GM19351 (cell line): ENCODE measurements at regions not wholly inside any gene's neighbourhood (a gene's known extent, or its start where the extent isn't known, plus 50 kb on each side); places are given as distances from the start of the nearest gene placed in this dataset.
"Not testable (repeated sequence)": the region's sequence is repeated elsewhere in the genome, so short reads cannot be mapped to it uniquely, and the experiment has no call there.

Experiments used
- ATAC-seq: cut with Tn5 transposase; IDR thresholded peaks from one replicate; pipeline ENCODE4 v1.9.1; 2021; ENCODE audit warnings: mild to moderate bottlenecking, moderate library complexity; ENCODE audit not compliant: unreplicated experiment

DNA sequence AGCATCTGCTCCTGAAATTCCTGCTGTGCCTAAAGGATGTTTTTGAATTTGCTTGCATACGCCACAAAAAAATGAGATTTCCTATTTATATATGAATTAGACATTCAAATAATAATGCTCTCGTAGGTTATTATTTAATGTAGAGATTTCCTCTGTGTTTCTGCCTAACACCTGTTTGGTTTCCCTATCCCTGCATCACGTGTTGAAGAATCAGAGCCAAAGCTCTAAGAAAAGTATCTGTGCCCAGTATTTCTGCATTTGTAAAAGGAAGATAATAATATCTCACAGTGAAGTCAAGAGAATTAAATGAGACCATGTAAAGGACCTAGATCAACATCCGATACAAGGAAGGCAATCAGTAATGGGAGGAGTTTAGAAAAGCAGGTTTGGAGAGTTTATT, 179.5 kb downstream of the HNRNPD start:
- ATAC-seq, result no peak

DNA sequence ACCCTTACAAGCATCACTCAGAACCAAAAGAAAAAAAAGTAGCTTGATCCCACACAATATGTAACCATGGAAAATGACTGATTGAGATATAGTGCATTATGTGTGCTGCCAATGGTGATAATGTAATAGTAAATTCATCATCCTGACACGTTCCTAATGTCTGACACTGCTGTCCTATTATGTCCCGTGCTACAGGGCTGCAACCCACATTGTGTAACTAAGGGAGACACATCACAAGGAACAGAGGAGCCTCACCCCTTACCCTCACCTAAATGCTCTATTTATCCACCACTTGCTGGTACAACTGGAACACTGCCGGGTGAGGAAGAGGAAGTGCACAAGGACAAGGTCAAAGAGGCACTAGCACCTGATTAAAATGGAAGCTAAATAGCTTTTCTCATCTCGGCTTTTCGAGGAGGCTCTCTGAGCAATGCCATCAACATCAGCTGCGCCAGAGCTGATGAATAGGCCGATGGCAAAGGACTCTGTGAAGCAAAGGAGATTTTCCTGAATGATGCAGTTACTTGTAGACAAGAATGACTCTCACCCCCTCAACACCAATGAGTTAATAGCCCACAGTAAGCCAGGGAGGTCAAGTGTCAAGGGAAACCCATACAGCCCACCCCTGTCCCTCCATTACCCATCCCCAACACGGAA, 181.6 kb downstream of the HNRNPD start:
- no peak for ATAC-seq

DNA sequence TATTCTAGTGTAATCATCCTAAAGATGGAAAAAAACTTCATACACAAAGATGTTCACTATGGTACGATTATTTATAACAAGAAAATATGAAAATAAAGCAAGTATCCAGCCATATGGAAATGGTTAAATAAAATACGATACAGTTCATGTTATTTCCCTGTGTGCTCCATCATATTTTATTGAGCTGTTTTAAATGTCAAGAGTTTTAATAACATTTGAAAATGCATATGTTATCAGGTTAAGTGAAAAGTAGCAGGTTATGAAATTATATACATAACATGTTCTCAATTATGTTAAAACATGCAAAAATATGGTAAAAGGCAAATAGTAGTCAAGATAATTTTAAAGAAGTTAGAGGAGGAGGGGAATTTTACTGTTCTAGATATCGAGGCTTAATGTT, 192.0 kb downstream of the HNRNPD start:
- ATAC-seq, result no peak

DNA sequence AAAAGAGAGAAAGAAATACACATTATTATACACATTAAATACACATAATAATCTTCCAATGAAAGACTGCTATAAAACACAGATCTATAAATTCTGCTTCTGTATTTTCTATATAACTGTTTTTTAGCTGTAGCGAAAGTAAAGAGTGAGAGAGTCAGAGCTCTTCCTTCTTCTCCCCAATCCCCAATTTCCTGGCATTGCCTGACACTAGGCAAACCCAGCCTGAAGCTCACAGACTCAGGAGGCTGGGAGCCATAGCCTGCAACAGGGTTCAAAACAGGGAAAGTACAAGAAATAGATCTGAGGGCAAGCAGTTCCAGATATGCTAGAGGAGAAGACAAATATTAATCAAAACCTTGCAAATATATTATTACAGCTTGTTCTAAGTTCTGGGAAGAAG, 201.6 kb downstream of the HNRNPD start:
- ATAC-seq, result no peak

DNA sequence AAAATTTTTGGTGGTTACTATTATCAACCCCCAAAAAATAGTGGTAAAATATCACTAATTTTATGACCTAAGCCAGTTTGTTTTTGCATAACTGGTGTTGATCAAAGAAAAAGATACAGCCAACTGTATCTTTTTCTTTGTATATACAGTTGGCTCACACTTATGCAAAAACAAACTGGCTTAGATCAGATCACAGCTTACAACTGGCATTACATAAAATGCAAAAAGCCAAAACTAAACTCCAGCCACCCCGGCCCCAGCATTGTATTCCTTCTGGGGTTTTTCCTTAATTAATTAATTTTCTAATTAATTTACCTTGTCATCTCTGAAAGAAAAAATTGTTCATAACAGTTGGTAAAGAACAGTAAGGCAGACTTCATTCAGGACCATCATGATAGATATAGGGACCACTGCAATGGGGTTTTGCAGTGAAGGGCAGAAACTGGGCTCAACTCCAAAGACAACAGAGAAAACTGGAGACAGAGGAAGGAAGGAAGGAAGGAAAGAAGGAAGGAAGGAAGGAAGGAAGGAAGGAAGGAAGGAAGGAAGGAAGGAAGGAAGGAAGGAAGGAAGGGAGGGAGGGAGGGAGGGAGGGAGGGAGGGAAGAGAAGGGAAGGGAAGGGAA, 202.1 kb downstream of the HNRNPD start:
- ATAC-seq, result no peak

DNA sequence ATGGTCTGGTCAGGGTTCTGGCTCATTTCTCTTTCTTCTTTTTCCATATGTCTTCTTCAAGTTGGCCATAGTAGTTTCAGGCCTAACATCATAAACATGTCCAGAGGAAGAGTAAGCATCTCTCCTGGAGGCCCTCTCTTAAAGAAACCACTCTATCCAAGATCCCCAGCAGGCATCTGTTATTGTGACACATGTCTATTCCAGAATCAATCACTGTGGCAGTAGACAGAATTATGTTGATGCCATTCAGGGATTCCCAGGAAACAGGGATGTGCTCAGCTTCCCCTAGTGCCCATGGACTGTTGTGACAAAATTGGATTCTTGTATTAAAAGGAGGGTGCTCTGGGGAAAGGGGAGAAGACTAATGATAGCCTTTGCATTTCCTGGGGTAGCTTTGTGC, 224.0 kb downstream of the HNRNPD start:
- ATAC-seq, result no peak

DNA sequence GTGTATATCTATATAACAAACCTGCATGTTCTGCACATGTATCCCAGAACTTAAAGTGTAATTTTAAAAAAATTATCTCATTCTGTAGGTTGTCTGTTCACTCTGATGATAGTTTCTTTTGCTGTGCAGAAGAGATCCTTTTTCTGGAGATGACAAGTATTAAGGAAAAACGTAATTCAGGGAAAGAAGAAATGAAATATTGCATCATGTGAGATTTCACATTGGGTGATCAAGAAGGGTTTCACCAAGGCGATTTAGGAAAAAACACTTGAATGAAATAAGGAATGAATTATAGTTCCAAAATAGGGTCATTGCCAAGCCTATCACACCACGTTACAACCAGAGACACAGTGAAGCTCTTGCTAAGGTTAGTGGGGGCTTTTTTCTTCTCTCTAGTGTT, 227.9 kb downstream of the HNRNPD start:
- no peak for ATAC-seq

DNA sequence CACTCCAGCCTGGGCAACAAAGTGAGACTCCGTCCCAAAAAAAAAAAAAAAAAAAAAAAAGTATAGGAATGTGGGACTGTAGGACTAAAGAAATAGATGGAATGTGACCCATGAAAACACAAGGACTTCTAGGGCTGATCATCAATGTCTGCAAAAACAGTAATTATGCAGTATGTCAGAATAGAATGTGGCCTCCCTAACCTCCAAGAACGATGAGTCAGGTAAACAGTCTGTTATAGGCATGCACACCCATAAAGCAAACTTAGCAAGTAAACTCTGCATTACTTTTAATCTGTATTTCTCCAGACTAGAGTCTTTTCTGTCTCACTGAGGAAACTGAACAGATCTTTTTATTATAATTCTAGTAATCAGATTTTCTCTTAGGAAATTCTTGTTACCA, 233.4 kb downstream of the HNRNPD start:
- no peak for ATAC-seq

DNA sequence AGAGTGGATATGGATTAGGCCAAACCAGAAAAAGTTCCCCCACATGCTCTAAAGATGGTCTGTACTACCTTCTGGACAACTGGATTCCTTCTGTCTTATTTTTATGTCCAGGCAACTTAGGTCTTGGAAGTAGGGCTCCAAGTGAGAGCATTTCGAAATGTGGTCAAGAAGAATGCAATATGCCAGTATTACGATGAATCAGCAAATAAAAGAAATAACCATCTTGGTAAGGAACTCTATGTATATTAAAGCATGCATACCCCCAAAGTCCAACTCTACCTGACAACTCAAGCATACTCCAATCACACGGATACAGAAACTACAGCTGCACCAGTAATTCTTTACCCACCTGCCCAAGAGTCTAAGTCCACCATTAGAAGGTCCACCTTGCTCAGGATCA, 234.5 kb downstream of the HNRNPD start:
- no peak for ATAC-seq

DNA sequence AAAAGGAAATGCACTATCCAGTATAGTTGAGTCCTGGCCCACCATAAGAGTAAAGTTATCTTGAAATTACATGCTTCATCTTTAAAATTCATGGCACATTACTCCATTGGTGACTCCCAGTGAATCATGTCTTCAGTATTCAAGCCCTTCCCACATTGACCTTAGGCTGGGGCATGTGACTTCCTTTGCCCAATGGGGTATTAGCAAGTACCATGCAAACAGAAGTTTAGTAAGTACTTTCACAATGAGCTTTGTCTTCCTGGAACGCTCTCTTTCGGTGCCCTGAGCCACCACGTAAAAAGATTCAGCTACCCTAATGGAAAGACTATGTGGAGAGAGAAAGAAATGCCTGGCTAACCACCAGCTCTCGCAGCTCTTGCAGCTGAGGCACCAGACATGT, 235.4 kb downstream of the HNRNPD start:
- no peak for ATAC-seq

DNA sequence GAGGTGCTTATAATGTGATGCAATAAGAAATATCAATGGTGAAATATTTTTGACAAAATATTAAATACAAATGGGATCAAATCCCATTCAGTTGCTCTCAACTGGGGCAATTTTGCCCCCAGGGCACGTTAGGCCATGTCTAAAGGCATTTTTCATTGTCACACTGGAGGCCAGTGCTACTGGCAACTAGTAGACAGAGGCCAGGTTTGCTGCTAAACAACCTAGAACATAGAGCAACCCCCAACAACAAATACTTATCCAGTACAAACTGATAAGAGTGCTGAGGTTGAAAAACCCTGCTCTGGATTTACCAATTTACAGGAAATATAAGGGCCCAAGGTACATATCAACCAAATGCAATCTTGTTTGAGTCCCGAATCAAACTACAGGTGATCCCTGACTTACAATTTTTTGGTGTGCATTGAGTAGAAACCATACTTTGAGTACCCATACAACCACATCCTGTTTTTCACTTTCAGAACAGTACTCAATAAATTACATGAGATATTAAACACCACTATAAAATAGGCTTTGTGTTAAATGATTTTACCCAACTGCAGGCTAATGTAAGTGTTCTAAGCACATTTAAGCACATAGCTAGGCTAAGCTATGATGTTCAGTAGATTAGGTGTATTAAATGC, 237.5 kb downstream of the HNRNPD start:
- no peak for ATAC-seq

DNA sequence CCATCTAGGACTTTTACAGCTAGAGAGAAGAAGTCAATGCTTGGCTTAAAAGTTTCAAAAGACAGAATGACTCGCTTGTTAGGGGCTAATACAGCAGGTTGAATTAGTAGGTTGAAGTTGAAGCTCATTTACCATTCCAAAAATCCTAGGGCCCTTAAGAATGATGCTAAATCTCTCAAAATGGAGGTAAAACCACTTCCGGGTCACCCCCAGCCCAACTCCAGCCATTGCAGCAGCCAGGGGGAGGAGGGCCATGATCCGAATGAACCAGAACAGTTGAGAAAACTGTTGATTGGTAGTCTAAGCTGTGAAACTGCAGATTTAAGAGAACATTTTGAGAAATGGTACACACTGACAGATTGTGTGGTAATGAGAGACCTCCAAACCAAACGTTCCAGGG, 245.4 kb downstream of the HNRNPD start:
- no peak for ATAC-seq

DNA sequence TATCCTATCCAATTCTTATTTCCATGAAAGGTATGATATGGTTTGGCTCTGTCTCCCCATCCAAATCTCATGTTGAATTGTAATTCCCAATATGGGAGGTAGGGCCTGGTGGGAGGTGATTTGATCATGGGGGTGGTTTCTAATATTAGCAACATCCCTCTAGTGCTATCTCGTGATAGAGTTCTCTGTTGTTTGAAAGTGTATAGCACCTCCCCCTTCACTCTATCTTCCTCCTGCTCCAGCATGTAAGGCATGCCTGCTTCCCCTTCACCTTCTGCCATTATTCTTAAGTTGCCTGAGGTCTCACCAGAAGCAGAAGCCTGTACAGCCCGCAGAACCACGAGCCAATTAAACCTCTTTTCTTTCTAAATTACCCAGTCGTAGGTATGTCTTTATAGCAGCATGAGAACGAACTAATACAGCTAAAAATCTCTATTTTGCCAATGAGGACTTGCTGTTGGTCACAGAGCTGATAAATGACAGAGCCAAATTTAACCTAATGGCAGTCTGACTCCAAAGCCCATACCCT, 247.2 kb downstream of the HNRNPD start:
- no peak for ATAC-seq

DNA sequence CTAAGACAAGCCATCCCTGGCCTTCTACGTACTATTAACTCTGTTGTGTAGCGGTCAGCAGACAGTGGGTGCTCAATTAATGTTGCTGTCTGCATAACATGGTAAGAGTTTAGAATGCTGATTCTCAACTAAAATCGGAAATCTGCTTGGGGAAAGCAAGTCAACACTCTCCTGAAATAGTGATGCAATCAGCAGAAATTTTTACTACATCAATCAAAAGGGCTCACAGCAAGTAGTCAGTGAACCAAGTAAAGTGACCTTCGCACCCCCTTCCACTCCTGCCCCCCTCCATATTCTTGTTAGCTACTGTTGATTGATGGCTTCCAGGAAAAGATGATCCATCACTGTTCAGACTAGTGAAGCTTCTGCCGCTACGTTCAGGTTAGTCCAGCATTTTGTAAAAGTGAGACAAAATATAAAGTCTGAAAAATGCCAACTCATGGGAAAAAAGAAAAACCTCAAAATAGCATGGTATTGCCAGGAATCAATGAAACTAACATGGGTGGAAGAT, 247.9 kb downstream of the HNRNPD start:
- ATAC-seq, result no peak

DNA sequence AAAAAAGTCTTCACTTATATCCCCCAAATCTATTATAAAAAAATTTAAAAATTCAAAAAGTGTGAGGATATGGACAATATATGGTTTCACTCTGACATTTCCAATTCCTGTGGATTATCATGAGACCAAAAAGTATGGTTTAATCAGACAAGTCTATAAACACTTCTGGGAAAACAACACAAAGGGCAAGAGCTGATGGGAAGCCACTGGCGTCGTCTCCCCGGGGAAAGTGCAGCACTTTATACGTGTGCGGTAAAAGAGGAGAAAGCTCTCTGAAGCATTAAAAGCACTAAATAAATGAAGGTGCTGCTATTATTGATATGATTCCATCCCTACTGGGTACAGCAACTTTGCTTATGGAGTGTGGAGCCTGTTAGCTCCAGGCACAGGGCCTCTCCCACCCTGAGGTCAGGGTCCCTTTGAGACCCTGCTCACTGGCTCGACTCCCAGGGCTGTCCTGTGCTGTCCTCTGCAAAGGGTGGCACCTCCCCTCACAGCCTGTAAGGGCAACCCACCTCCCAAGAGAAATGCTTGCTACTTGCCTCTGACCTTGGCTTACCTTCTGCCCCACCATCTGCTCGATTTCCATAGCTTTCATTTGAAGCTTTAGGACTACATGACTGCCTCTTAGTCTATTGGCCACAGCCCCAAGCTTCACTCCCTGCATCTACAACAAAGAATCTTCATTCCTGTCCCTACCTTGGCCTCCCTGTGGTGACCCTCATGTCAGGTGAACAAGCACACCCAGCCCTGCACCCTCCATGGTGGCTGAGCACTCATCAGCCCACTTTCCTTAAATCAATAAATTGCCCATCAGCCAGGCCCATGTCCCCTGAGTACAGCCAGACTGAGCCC, 248.6 kb downstream of the HNRNPD start:
- no peak for ATAC-seq

DNA sequence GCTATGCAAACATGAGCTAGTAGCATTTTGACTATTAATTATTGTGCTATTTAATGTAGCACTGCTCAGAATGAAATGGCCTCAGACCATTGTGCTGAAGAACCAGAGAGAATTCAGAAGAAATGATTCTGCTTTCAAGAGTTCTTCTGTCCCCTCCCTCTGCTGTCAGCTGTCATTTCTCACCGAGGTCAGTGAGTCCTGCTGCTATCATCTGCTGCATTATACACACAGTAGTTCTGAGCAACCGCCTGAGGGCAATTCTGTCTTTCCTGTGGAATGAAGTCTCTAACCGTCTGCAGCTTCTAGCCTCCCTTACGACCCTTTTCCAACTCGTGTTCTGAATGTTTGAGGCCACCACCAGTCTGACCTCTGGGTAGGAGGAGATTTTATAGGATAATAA, 249.4 kb downstream of the HNRNPD start:
- no peak for ATAC-seq

DNA sequence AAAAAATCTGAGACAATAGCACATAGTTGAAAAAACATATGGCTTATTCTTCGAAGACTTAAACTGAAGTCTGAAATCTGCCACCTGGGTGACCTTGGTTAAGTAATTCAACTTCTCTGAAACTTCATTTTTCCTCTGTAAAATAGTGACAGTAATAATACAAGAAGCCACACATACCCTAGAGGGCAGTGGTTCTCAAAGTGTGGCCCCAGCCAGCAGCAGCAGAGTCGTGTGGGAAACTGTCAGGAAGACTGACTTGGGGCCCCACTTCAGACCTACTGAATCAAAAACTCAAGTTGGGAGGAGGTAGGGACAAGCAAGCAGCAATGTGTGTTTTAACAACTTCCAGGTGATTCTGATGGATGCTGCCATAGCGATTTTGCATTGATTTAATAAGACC, 249.9 kb downstream of the HNRNPD start:
- no peak for ATAC-seq

DNA sequence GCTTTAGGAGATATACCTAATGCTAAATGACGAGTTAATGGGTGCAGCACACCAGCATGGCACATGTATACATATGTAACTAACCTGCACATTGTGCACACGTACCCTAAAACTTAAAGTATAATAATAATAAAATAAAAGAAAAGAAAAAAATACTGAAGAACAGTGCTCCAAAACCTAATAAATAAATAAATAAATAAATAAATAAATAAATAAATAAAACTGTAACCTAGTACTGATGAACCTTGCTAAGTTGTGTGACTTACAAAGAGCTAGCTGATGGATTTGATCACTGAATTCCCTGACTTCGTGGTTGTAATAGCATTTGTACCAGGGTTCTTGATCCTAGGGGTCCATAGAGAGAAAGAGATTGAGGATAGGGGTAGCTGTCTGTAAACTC, 258.6 kb downstream of the HNRNPD start:
- ATAC-seq, result not testable (repeated sequence)

DNA sequence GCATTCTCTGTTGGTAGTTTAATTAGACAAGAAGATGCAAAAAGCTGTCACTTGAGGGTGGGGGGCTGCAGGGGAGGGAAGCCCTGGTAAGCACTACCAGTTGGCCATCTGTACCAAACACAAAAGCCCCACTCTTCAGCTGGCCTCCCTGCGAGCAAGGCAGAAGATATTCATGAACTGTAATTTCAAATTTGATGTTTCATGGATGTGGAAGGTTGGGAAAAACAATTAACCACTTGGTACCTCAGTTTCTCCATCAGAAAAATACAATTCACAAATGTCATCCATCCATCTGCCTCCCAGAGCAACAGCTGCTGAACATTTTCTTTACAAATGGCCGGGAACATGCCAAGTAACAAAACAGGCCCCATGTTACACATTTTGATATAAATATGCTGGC, 265.3 kb downstream of the HNRNPD start:
- ATAC-seq, result no peak

DNA sequence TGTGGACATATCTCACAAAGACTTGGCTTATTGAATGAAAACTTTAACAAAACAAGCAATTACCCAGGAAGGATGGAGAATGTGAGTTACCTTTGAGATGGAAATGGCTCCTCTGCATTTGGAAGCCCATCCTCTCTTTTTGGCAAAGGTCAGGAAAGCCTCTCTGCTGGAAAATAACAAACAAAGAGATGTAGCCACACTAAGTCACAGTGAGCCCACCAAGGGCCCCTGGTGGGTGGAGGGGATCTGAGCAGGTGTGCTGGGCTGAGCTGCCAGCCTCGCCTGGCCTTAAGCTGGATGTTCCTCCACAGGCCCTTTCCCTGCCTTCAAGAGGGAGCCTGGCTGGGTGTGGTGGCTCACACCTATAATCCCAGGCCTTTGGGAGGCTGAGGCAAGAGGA, 269.2 kb downstream of the HNRNPD start:
- ATAC-seq, result no peak

DNA sequence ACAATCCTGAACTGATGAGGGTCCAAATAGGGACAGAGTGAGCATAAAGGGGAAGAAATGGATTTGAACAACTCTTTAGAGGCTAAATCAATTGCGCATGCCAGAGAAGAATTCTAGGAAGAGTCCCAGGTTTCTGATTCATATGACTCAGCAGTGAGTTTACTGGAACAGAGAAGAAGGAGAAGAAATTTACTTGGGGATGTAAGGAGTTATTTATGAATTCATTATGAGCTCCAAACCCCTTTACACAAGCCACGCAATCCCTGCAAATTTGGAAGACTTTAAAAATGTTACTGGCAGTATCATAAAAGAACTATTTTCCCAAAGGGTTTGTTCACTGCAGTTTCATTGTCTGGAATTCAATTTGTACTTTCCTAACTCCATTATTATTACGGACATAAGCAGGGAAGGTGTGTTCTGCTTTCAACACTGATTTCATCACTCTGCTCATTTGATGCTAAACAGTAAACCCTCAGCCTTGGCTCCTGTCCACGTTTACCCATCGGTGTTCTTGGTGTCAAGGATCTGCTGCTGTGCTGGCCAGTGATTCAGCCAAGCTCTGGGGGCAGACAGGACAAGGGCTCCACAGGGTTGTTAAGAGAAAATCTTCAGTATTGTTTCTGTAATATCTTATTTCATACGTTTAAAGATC, 273.7 kb downstream of the HNRNPD start:
- no peak for ATAC-seq
